ENCODE measurements at regions not wholly inside any gene's neighbourhood (a gene's known extent, or its start where the extent isn't known, plus 50 kb on each side); places are given as distances from the start of the nearest gene placed in this dataset.
A peak's percentile ranks its signal among the peaks of the same experiment; 100 is the strongest.

DNA sequence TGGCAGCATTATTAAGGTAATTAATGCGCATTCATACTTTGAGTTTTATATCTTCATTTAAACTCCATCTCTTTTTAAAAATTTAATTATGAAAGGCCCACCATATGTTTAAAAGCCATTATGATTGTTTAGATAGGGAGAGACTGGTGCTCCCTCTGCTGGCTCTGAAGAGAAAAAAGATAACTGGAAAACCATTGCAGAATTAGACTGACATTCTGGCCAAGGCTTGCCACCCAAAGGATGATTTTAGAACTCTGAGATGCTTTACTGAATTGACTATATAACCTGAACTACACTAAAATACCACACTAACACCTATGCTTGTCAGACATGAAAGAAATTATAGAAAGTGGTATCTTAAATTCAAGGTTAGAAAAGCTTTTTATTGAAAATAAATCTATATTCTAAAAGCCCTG, 127.6 kb upstream of the SPOPL start:
- TF ChIP-seq, protein P1, sequence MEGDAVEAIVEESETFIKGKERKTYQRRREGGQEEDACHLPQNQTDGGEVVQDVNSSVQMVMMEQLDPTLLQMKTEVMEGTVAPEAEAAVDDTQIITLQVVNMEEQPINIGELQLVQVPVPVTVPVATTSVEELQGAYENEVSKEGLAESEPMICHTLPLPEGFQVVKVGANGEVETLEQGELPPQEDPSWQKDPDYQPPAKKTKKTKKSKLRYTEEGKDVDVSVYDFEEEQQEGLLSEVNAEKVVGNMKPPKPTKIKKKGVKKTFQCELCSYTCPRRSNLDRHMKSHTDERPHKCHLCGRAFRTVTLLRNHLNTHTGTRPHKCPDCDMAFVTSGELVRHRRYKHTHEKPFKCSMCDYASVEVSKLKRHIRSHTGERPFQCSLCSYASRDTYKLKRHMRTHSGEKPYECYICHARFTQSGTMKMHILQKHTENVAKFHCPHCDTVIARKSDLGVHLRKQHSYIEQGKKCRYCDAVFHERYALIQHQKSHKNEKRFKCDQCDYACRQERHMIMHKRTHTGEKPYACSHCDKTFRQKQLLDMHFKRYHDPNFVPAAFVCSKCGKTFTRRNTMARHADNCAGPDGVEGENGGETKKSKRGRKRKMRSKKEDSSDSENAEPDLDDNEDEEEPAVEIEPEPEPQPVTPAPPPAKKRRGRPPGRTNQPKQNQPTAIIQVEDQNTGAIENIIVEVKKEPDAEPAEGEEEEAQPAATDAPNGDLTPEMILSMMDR (IDR thresholded peaks at IDR 0.05) = peak; percentile 33 to 79 (median 62)
- no peak for TF ChIP-seq POLR2A (IDR thresholded peaks at IDR 0.05)

Measured in adrenal gland (tissue), 5 donors.